B cell (primary cell): ENCODE measurements at regions not wholly inside any gene's neighbourhood (a gene's known extent, or its start where the extent isn't known, plus 50 kb on each side); places are given as distances from the start of the nearest gene placed in this dataset.

Experiments used
- ATAC-seq: fragments of 200-7000 bp; cut with Tn5 transposase; one replicate; pipeline ENCODE4 v1.10.0; 2021; ENCODE audit warnings: low read depth, mild to moderate bottlenecking, moderate number of reproducible peaks, moderate library complexity
- CTCF ChIA-PET: fragments of 350-600 bp; sonication (Branson Sonifier 250); formaldehyde crosslinking; loops from one replicate; lab custom pipeline; 2021; ENCODE audit warnings: antibody characterized with exemption, inconsistent platforms; lab: Charles Lee
- POLR2A ChIA-PET: fragments of 350-600 bp; sonication (Branson Sonifier 250); formaldehyde crosslinking; loops from one replicate; lab custom pipeline; 2021; ENCODE audit warnings: antibody characterized with exemption; lab: Charles Lee
- DNase-seq: peaks from one replicate; pipeline ENCODE4 v3.0.0; 2013
- H2AFZ ChIP-seq: 2 replicates; pipeline ENCODE4 v1.6.1; 2012; ENCODE audit warnings: mild to moderate bottlenecking, low read depth, low read length; ENCODE audit not compliant: insufficient read depth, poor library complexity, severe bottlenecking
- H3K27ac ChIP-seq, 2 donors: 1 replicate in 1 of 2; 2 replicates in 1 of 2; pipeline ENCODE4 v1.5.1; 2012 to 2013; ENCODE audit warnings: low read length in 2 of 2, mild to moderate bottlenecking in 2 of 2, moderate library complexity in 1 of 2
- H3K27me3 ChIP-seq, 4 experiments: fragments of 200-600 bp in 1 of 4; sonication (generic) in 1 of 4; replicated peaks in 1 of 4; 1 replicate in 2 of 4; 2 replicates in 2 of 4; pipeline versions ENCODE4 v1.6.1 to v1.7.0; 2013 to 2016; ENCODE audit warnings: low read length in 3 of 4, mild to moderate bottlenecking in 2 of 4, mixed read lengths in 1 of 4, moderate library complexity in 1 of 4; ENCODE audit not compliant: insufficient read depth in 4 of 4, control insufficient read depth in 3 of 4; ENCODE audit errors: control extremely low read depth in 1 of 4
- H3K36me3 ChIP-seq, 2 experiments: replicated peaks in 1 of 2; 1 replicate in 1 of 2; 2 replicates in 1 of 2; pipeline versions ENCODE4 v1.6.1 to v1.7.1; 2013; ENCODE audit warnings: low read length in 1 of 2; ENCODE audit not compliant: insufficient read depth in 2 of 2, control insufficient read depth in 1 of 2; ENCODE audit errors: control extremely low read depth in 1 of 2, extremely low read depth in 1 of 2
- H3K4me1 ChIP-seq, 2 donors: fragments of 200-600 bp in 1 of 2; sonication (generic) in 1 of 2; 1 replicate in 1 of 2; 2 replicates in 1 of 2; pipeline versions ENCODE4 v1.5.1 to v1.6.1; 2013 to 2017; ENCODE audit warnings: low read length in 2 of 2; ENCODE audit not compliant: control insufficient read depth in 2 of 2, insufficient read depth in 2 of 2
- H3K4me2 ChIP-seq: replicated peaks from 2 replicates; pipeline ENCODE3; 2012; ENCODE audit warnings: mild to moderate bottlenecking, low read depth, low read length; ENCODE audit not compliant: poor library complexity, severe bottlenecking
- H3K4me3 ChIP-seq, 5 experiments: fragments of 200-600 bp in 1 of 5; sonication (generic) in 1 of 5; 1 replicate in 3 of 5; 2 replicates in 2 of 5; pipeline versions ENCODE4 v1.5.1 to v1.7.0; 2011 to 2016; ENCODE audit warnings: low read length in 4 of 5, mild to moderate bottlenecking in 4 of 5, low read depth in 2 of 5, control low read depth in 1 of 5, moderate library complexity in 1 of 5; ENCODE audit not compliant: insufficient read depth in 1 of 5; ENCODE audit errors: control extremely low read depth in 1 of 5, extremely low read depth in 1 of 5
- H3K79me2 ChIP-seq: fragments of 200-600 bp; sonication (generic); one replicate; pipeline ENCODE4 v1.6.0; 2016; ENCODE audit warnings: low read length; ENCODE audit not compliant: control insufficient read depth, insufficient read depth
- H3K9ac ChIP-seq: fragments of 200-600 bp; sonication (generic); 2 replicates; pipeline ENCODE4 v1.6.1; 2017; ENCODE audit warnings: mild to moderate bottlenecking, low read length, moderate library complexity
- H3K9me3 ChIP-seq, 3 donors: one replicate each; pipeline versions ENCODE4 v1.6.1 to v1.7.1; 2013; ENCODE audit warnings: low read length in 2 of 3; ENCODE audit not compliant: control insufficient read depth in 2 of 3, insufficient read depth in 1 of 3; ENCODE audit errors: control extremely low read depth in 1 of 3
- H4K20me1 ChIP-seq: 2 replicates; pipeline ENCODE4 v1.6.0; 2012; ENCODE audit warnings: mild to moderate bottlenecking, low read length; ENCODE audit not compliant: insufficient read depth, control insufficient read depth, poor library complexity, severe bottlenecking
- H3K27ac Mint-ChIP-seq: one replicate; pipeline ENCODE4 v1.8.0; 2021; ENCODE audit warnings: mixed read lengths
- H3K27me3 Mint-ChIP-seq: one replicate; pipeline ENCODE4 v1.8.0; 2021; ENCODE audit warnings: mixed read lengths
- H3K4me1 Mint-ChIP-seq: one replicate; pipeline ENCODE4 v1.8.0; 2021; ENCODE audit warnings: mixed read lengths
- H3K4me3 Mint-ChIP-seq: one replicate; pipeline ENCODE4 v1.8.0; 2021; ENCODE audit warnings: mixed read lengths
- H3K9me3 Mint-ChIP-seq: one replicate; pipeline ENCODE4 v1.8.0; 2022; ENCODE audit warnings: mixed read lengths; ENCODE audit not compliant: insufficient read depth
- EZH2 ChIP-seq: IDR thresholded peaks from 2 replicates; pipeline ENCODE4 v1.6.1; 2012; ENCODE audit warnings: borderline replicate concordance, low read depth, mild to moderate bottlenecking, moderate library complexity, low read length; ENCODE audit not compliant: insufficient read depth, poor library complexity, severe bottlenecking
- WGBS: methylation state at CpG from one replicate; pipeline ENCODE4 v1.1.5; 2013; ENCODE audit warnings: missing lambda C conversion rate; ENCODE audit not compliant: insufficient coverage; 5-methylcytosine and 5-hydroxymethylcytosine counted together
- intact Hi-C: fragments of 100-400 bp; cut with micrococcal nuclease; formaldehyde crosslinking; loops from one replicate; pipeline ENCODE4 v1.10.0; 2022
- TF ChIP-seq, protein P1 (sequence below): fragments of 200-600 bp; IDR thresholded peaks from one replicate; pipeline ENCODE4 v1.8.0; 2022; ENCODE audit warnings: antibody characterized with exemption, mild to moderate bottlenecking

DNA sequence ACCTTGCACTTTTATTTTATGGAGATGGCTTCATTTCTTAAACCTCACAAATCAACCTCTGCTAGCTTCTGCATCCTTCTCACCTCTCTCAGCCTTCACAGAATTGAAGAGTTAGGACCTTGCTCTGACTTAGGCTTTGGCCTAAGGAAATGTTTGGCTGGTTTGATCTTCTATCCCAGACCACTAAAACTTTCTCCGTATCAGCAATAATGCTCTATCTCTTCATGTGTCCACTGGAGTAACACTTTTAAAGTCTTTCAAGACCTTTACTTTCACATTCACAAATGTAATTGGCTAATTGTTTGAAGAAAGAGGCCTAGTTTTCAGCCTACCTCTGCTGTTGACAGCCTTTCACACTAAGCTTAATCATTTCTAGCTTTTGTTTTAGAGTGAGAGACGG lies 212.9 kb downstream of the TTLL2 start:
- Histone ChIP-seq H3K27me3 (peaks cover 0 to 3% (median 0%) of the 10 kb centered on the region in 4 experiments), H4K20me1 (no peaks in the 10 kb centered on the region), H2AFZ (no peak overlapping the region), H3K9ac (no peak overlapping the region), H3K36me3 (no peaks in the 10 kb centered on the region), H3K79me2 (no peaks in the 10 kb centered on the region), H3K4me3 (no peak overlapping the region), H3K9me3 (peaks cover 0 to 4% (median 2%) of the 10 kb centered on the region in 3 donors), H3K4me1 (no peaks in the 10 kb centered on the region), H3K4me2 (no peak overlapping the region), H3K27ac (no peak overlapping the region)
- Mint-ChIP-seq H3K4me1 (no peaks in the 10 kb centered on the region), H3K27ac (no peak overlapping the region), H3K9me3 (peaks cover 6% of the 10 kb centered on the region), H3K27me3 (peaks cover 11% of the 10 kb centered on the region), H3K4me3 (no peak overlapping the region)
- ChIA-PET POLR2A (no interaction called here), CTCF (no interaction called here)
- ATAC-seq (no peak), DNase-seq (no peak)
- TF ChIP-seq EZH2 = no peak
- TF ChIP-seq, protein P1, sequence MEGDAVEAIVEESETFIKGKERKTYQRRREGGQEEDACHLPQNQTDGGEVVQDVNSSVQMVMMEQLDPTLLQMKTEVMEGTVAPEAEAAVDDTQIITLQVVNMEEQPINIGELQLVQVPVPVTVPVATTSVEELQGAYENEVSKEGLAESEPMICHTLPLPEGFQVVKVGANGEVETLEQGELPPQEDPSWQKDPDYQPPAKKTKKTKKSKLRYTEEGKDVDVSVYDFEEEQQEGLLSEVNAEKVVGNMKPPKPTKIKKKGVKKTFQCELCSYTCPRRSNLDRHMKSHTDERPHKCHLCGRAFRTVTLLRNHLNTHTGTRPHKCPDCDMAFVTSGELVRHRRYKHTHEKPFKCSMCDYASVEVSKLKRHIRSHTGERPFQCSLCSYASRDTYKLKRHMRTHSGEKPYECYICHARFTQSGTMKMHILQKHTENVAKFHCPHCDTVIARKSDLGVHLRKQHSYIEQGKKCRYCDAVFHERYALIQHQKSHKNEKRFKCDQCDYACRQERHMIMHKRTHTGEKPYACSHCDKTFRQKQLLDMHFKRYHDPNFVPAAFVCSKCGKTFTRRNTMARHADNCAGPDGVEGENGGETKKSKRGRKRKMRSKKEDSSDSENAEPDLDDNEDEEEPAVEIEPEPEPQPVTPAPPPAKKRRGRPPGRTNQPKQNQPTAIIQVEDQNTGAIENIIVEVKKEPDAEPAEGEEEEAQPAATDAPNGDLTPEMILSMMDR = no peak
- WGBS = no CpG with 5 or more reads among the region's 2 CpGs
- intact Hi-C loops = no loop called here

- peaks cover 11% of the 10 kb centered on the region for H3K27me3 Mint-ChIP-seq
- no peak overlapping the region for H3K4me3 ChIP-seq
- no peaks in the 10 kb centered on the region for H3K36me3 ChIP-seq
- peaks cover 0 to 3% (median 0%) of the 10 kb centered on the region in 4 experiments for H3K27me3 ChIP-seq
- H3K27ac Mint-ChIP-seq = no peak overlapping the region
- H3K27ac ChIP-seq = no peak overlapping the region
- peaks cover 0 to 4% (median 2%) of the 10 kb centered on the region in 3 donors for H3K9me3 ChIP-seq
- H3K4me2 ChIP-seq = no peak overlapping the region
- H3K79me2 ChIP-seq = no peaks in the 10 kb centered on the region
- H3K4me1 Mint-ChIP-seq = no peaks in the 10 kb centered on the region
- H4K20me1 ChIP-seq = no peaks in the 10 kb centered on the region
- peaks cover 6% of the 10 kb centered on the region for H3K9me3 Mint-ChIP-seq
- H3K9ac ChIP-seq = no peak overlapping the region
- ChIA-PET POLR2A (no interaction called here), CTCF (no interaction called here)
- TF ChIP-seq EZH2 = no peak
- TF ChIP-seq, protein P1 = no peak
- H3K4me3 Mint-ChIP-seq = no peak overlapping the region
- 93% methylated on average over 3 of the region's 4 CpGs for WGBS
- H3K4me1 ChIP-seq = no peaks in the 10 kb centered on the region
- DNase-seq (no peak), ATAC-seq (no peak)
- H2AFZ ChIP-seq = no peak overlapping the region
- intact Hi-C loops = no loop called here
Observed at GRCh38 chr6:167538746-167539145, 213.9 kb downstream of the TTLL2 start.
